NCI-H2081 treated with DMSO at 0.1 percent for 48 hours (cell line): ENCODE measurements at regions not wholly inside any gene's neighbourhood (a gene's known extent, or its start where the extent isn't known, plus 50 kb on each side); places are given as distances from the start of the nearest gene placed in this dataset.
A peak's percentile ranks its signal among the peaks of the same experiment; 100 is the strongest.

ENCODE experiments used
- DNase-seq: peaks from one replicate; lab custom pipeline; 2025; lab: John Stamatoyannopoulos, UW

DNA sequence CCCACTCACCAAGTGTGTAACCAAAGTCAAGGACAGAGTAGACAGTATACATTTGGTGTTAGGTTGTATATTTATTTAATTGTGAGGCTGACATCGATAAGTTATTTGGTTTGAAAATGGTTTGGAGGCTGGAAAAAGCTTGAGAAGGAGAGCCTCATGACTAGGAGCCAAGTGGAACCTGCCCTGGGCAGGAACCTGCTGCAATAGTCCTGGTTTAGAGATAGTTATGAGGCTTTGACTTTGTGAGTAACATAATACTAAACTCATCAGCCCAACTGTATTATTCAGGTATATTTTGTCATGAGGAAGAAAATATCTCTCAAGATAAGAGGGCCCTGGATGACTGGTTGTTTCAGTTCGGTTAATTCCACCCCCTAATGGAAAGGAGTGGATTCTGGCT is 234.3 kb upstream of the CYRIA start:
- DNase-seq: no peak

DNA sequence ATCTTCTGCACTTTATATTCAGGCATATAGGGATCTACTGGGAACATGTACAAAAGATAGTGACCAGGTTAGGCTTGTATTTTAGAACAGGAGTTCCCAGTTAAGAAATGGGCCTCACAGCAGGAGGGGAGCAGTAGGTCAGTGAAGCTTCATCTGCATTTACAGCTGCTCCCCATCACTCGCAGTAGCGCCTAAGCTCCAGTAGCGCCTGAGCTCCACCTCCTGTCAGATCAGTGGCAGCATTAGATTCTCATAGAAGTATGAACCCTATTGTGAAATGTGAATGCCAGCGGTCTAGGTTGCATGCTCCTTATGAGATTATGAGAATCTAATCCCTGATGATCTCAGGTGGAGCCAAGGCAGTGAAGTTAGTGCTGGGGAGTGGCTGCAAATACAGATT is 224.4 kb upstream of the CYRIA start:
- no peak for DNase-seq

DNA sequence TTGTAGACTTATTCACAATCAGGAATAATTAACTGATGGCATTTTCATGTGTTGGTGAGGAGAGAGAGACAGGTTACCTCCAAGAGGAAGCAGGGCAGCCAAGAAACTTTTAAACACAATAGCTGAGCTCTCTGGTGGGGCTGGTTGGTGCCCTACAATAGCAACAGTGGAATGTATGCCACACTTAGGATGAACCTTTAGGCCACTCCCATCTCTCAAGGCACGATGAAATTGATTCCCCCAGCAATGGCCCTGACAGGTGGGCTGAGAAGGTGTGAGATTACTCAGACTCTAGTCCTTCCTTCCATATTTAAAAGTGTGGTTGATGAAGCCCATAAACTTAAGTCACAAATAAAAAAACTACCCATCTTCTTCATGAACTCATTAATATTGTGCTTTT is 219.4 kb upstream of the CYRIA start:
- no peak for DNase-seq

DNA sequence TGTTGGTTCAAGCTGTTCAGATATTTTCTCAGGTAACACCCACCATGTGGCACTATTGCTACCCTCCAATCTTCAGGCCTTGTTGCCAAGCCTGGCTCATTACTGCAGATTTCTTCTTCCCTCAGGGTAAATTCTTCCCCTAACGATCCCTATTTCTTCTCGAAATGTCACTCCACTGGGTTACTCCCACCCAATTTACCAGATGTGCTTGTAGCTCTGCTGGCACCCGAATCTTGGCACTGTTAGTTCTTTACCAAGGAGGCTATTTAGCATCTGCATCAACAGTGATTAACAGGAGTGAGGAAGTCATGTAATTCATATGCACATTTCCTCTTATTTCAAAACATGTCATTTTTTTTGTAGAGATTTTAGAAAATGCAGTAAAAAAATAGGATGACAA is 217.1 kb upstream of the CYRIA start:
- DNase-seq: no peak

DNA sequence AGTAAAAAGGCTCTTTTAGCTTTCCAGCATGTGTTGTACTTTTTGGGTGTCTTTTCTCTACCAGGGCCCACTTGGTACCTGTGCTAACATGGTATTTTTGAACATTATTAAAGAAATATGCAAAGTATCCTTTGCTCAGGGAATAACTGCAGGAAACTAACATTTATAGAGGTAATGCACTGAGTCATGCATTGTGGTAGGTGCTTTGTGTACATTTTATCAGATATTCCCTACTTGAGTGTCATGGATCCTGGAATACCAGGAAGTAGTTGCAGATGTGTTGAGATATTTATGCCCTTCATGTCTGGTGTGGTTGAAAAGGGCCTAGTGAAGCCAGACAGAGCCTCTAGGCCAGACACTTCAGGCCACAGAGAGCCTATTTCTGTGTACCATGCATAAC is 215.5 kb upstream of the CYRIA start:
- DNase-seq: no peak

DNA sequence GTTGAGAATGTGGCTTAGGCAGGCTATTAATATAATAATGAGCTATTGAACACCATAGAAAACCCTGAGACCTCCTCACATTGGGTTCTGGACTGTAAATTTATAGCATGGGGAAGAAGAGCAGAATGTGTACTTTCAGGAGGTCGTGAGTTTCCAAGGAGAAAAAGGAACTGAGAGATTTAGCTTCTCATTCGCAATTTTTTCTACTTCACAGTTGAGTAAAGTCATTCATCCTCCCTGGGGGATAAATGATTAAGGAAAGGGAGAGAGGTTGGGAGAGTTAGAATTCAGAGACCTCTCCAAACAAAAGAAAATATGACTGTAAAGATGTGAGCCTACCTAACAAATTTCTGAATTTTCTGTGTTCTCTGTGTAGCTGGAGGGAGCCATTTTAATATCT is 205.8 kb upstream of the CYRIA start:
- DNase-seq: no peak

DNA sequence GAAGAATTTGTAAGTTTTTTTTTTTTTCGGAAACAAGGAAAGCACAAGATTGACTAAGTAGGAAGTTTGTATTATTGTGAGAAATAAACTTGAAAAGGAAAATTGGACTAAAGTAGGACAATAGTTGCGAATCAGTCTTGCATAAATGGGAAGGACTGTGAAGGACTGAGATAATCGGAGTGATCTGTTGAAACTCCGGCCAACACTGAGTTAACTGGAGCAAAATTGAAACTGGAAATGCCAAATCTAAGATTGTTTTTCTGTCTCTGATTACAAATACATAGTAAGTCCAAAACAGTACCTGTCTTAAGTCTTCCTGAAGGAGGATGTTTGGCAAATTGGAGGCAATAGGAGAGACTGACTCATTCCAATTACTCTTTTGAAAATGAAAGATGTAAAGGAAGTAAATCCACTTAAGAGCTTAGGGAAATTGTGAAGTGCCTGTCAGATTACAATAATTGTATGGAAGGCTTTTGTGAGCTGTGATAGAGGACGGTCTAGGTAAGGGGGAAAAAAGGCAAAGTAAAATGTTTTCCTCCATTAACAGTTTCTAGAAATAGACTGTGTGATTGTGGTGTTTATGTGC is 204.9 kb upstream of the CYRIA start:
- DNase-seq: no peak

DNA sequence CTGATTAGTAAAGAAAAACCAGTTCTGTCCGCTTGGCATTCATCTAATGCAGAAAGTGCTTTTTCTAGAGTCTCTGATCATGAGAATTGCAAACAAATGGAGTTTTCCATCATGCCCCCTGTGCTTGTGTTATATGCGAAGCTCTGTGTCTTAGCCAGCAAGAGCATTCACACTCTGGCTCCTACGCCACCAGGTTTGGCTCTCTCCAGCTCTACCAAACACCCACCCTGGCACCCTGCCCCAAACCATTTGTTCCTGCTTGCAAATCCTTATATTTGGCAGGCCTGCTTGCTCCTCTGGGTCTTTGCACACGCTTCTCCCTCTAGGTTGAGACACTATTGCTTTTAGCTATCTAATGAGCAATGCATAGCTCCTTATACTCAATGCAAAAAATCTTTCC is 204.1 kb upstream of the CYRIA start:
- DNase-seq: no peak

DNA sequence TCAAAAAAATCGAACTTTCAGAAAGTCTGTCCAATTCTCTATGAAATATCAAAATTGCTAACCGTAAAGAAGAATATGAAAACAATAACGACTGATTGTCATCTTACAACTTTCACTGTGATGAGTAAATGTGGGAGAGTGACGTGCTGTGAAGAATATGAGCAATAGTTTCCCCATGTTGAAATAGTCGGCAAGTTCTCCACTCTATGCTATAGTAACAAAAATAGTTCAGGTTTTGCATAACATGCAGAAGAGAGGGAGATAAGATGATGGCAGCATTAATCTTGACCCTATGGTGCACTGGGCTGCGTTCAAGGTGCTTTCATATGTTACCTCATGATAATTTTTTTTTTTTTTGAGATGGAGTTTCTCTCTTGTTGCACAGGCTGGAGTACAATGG is 196.8 kb upstream of the CYRIA start:
- no peak for DNase-seq

DNA sequence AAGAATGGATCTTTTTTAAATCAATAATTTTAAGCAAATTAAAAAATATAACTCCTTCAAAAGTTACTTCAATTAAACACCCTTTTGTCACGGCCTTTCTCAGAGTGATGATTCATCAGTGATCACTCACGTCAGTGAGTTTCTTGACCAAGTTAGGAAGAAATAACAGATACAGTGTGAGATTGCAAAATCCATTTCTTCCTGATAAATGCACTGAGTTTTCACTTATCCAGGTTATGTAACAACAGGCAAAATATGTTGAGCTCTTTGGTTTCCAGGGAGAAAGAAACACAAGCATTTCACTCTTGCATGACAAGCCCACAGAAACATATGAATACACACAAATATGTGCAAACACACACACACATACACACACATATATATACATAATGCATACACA is 195.9 kb upstream of the CYRIA start:
- DNase-seq: no peak

DNA sequence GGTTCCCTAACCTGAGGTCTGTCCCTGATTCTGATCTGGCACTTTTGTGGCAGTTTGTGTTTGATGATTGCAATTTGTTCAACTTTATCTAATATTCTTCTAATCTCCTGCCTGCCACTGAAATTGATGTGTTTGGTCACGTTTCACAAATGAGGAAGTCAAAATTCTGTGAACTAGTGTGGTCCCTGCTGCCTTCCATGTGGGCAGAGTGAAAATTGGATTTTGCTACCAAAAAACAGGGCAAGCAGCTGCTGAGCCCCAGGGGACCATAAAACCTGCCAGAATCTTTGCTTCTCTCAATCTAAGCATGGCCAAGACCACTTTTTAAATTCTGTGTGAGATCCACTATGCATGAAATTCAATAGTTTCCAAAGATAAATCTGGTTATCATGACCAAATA is 195.5 kb upstream of the CYRIA start:
- DNase-seq: no peak

DNA sequence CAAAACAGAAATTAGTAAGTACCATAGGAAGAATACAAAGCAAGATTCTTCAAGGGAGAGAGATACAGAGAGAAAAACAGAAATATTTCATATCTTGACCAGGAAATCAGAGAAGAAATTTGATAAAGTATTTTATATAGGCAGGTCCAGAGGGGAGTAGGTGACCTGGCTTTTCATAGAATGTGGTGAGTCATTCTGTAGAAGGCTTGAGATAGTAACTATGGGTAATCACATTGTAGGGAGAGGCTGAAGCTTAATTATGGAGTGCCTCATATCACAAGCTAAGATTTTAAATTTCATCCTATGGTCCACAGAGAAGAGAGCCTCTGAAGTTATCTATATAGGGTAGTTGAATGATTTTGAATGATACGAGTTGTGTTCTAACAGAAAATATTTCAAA is 195.0 kb upstream of the CYRIA start:
- no peak for DNase-seq

DNA sequence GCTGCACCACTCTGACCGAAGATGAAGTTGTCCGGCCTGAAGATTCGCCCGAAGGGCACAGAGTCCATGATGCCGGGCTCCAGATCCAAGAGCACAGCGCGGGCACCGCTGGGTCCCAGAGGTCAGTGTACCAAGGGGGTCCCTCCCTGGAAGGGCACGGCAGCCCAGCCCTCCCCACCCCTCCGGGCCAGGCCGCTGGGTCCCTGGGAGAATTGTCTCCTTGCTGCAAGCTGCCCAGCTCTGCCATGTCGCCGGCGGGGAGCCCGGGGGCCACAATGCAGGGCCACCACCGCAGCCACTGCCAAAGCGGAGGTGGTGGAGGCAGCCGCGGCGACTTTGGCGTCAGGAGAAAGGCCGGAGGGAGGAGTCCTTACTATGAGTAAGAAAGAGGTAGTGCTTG is 189.5 kb upstream of the CYRIA start:
- no peak for DNase-seq

DNA sequence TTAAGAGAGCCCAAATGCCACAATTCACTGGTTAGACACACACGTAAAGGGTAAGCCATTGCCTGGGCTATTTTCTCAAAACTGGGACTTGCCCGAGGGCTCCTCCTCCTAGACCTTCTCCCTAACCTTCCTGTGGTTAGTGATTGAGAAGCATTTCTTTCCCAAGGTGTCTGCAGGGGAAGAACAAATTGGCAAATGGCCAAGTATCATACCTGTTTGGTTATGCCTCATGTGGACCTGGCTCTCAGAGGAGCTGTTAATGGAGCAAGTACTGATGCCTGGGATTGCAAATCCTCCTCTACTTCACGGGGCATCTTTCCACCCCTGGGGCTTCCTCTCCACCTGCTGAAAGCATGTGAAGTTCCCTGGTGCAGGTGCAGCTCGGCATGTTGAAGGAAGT is 187.5 kb upstream of the CYRIA start:
- no peak for DNase-seq

DNA sequence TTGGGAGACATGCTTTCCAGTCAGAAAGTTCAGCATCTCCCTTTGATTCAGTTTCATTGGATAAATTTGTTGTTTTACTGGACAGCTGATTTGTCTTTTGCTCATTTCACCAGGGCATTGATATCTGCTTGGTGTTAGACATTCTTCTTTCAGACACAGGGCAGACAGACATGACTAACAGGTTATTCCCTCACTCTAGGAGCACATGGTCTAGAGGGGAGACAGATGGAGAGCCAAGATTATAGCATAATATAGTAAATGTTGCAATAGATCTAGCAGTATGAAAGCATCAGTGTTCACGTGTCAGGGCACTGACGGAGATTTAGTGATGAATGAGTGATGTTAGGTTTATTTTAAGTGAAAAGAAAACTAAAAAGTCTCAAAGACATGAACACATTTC is 187.0 kb upstream of the CYRIA start:
- no peak for DNase-seq

DNA sequence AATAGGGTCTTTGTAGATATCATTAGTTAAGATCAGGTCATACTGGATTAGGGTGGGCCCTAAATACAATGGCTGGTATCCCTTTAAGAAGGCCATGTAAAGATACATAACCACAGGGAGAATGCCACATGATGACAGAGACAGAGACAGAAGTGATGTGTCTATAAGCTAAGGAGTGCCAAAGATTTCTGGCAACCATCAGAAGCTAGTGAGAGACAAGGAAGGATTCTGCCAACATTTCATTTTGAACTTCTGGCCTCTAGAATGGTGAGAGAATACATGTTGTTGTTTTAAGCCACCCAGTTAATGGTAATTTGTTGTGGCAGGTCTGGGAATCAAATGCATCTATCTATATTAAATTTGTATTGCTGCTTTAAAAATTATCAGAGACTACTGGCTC is 185.5 kb upstream of the CYRIA start:
- no peak for DNase-seq

DNA sequence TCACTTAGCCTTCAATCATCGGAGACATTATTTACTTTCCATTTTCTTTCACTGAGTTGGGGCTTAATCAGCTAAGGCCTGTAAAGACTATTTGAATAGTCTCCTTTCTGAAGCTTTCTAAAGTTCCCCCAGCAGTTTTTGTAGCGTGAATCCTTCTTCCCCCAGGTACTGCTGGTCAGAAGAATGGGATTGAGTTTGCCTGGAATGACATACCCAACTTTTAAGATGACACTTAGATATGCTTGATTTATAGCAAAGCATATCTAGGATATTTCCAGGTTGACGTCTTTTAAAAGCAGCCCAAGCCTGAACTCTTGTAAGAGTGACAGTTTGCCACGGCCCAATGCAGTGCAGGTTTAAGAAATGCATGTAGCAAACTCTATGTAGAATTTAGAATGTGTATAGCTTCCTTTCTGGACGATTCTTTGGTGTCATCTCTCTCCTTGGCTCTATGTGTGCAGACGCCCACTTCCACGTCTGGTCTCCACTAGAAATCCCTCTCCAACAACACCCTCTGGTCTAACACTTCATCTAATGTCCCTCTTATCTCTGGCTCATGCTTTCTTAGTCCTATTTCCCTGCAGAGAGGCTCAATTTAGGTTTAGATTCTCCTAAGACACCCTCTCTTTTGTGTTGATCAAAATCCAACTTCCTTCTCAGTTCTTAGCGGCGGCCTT is 175.0 kb upstream of the CYRIA start:
- no peak for DNase-seq

DNA sequence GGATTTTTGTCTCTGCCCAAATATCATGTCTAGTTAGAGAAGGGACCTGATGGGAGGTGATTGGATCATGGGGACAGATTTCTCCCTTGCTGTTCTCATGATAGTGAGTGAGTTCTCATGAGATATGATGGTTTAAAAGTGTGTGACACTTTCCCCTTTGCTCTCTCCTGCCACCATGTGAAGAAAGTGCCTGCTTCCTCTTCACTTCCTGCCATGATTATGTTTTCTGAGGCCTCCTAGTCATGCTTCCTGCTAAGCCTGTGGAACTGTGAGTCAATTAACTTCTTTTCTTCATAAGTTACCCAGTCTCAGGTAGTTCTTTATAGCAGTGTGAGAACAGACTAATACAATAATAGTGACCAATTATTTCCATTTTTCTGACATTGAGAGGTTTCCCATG is 167.3 kb upstream of the CYRIA start:
- no peak for DNase-seq

DNA sequence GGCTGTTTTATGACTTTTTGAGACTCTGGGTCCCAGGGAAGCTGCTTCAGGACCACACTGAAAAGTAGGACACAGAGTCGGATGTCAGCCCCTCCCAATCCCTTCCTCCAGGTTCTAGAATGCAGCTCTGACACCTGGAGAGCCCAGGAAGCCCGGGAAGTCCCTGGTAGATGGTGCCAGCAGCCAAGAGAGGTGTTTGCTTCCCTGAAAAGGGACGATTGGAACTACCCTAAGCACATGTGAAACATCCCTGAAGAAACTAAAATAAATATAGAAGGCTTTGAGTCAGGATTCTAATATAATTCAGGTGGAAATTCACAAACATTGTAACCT is 163.2 kb upstream of the CYRIA start:
- DNase-seq: no peak

DNA sequence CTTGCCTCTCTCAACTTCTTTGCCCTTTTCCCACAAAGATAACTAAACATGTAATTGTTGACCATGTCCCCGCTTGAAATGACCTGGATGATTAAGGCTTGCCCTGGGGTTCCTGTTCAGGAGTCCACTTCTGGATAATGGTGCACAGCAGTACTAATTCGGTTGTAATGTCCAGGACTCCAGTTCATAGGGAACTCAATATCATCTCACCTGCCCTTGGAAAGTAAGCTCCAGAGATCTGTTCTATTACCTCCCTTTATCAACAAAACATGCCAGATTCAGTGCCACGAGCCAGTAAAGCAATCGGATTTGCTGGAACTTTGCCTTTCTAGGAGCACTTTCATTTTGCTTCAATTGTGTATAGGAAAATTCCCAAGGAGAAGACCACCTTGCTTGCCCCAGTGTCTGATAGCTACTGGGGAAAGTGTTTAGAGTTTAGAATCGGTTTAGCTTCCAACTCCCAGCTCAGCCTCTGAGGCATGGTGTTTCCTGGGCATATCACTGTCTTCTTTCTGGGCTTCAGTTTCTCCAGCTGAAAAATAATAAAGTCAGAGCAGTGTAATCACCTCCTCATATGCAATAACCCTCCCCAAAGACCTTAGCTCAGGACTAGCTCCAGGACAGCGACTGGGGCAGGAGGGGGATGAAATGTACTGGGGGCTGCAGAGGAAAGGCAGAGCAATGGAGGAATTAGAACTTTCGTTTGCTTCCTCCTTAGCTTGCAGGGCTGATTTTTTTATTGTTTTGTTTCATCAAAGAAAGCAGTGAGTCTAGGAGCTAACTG is 162.6 kb upstream of the CYRIA start:
- no peak for DNase-seq

DNA sequence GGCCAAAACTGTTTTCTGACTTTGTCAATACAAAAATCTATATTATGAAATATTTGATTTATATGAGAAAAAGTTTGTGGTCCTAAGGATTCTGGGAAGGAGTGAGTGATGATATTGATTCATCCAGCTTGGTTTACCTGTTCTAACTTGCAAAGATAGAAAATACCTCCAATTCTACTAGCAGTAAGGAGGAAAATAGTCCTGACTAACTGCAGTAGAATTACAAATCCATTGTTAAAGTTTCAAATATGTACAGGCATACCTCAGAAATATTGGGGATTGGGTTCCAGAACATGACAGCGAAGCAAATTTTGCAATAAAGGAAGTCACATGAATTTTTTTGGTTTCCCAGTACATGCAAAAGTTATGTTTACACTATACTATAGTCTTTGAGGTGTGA is 158.8 kb upstream of the CYRIA start:
- DNase-seq: no peak

DNA sequence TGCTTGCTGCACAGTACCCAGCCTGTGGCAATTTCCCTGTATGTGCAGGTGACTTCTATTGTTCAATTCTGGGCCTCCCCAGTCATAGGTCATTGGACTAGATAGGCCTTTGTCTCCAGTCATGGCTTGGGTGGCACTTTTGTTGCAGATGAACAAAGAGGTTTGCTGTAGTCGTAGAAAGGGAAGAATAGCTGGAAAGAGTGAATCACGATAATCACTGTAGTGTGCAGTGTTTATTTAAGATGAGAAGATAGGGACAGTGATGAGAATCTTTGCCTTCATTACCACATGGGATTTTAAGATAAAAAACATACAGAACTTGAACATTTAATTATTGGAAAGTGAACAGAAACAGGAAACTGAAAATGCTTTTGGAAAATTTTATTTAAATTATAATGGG is 156.1 kb upstream of the CYRIA start:
- peak; percentile 33 for DNase-seq

DNA sequence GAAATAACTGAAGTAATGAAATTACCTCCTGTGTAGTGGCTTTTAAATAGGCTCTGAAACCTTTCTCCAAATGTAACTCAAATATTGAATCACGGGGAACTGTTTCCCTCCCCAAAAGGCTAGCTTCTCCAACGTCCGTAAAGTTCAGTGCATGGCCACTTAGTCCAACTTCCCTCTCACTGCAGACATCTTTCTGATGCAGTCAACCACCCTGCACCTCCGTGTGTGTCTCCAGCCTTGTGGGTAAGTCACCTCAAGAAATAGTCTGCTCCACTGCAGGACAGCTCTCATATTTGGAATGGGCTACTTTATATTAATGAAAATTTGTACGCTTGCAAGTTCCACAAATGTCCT is 152.5 kb upstream of the CYRIA start:
- DNase-seq: no peak
